NCI-H2081 (cell line): ENCODE measurements at regions not wholly inside any gene's neighbourhood (a gene's known extent, or its start where the extent isn't known, plus 50 kb on each side); places are given as distances from the start of the nearest gene placed in this dataset.

Experiments
- DNase-seq, 2 experiments: peaks; one replicate each; lab custom pipeline; 2025; lab: John Stamatoyannopoulos, UW

GRCh38 chr4:42331040-42331439, 66.2 kb upstream of the SHISA3 start:
- no peak for DNase-seq

- no peak for DNase-seq
These were observed 65.3 kb upstream of the SHISA3 start for GRCh38 chr4:42331914-42332368.

- no peak for DNase-seq
These were observed 57.3 kb upstream of the SHISA3 start for GRCh38 chr4:42339935-42340406.

GRCh38 chr4:42341518-42342026, 55.7 kb upstream of the SHISA3 start:
- DNase-seq = no peak

DNA sequence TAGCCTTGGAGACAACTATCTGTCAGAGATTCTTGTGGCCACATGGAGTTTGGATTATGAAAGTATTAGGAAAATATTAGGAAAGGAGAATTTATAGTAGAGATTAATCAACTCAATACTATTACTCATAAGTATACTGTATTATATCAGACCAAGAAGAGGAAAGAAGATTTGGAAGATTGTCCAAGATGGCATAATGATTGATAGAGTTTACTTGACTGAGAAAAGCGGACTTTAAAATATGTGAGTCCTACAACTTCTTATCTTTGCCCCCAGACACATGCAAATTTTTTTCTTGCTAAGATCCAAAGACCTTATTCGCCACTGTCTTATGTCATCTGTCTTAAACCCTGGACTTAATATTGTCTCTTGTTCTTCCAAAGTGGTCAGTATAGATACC, 54.8 kb upstream of the SHISA3 start:
- no peak for DNase-seq

DNA sequence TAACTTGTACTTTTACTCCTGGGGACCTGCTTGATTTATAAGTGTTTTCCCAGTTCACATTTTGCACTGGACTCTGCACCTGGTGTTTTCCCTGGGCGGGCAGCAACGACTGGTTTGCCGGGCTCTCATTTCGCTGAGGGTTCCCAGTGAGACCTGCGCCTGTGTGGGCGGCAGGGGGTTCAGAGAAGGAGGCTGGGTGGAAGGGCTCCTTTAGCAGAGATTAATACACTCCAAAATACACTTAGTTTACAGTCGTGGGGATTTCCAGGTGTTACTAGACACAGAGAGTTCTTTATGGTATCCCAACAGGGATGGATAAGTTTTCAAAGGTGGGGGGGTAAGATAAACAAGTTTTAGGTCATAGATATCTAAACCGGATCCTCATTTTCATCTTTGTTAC, 53.0 kb upstream of the SHISA3 start:
- DNase-seq = no peak

GRCh38 chr4:42344749-42345148, 52.5 kb upstream of the SHISA3 start:
- no peak for DNase-seq

DNA sequence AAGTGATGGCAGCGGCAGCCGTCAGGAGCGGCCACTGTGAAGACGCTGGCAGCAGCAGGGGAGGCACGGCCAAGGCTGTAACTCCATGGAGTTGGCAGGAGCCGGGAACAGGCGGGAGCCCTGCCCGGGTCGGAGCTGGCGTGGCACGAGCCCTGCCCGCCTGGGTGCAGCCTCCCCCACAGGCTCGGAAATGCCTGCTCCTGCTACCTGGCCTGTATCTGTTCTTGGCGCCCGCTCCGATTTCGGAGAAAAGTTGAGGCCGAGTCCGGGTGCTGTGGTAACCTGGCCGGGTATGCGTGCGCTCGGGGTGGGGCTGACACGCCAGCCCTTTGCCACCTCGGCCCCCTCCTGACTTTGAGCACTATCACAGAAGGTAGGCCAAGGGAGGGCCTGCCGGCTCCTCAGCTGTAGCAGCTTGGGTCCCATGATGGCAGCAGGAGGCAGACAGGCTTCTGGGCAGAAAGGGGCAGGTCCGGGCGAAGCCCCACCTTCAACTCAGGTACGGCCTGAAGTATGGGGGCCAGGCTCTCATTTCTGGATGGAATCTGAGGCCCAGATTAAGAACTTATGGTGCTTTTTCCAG, 51.2 kb upstream of the SHISA3 start:
- DNase-seq = no peak

DNA sequence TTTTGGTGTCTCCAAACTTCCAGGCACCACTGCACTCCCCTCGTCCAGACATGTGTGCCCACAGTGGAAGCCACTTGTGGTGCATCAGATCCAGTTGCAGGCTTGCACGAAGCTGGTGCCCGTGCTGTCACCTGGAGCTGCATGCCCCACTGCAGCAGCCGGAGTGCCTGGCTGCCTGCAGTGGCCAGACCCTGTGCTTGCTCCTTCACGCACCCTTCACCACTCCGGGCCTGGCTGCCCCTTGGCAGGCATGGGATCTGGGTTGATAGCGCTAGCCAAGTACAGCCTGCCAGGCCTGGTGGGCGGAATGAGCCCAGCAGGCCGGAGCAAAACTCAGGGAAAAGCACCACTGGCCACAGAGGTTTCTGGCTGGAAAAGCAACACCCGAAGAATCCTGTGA, 50.2 kb upstream of the SHISA3 start:
- no peak for DNase-seq
